PC-9 (cell line): ENCODE measurements at regions not wholly inside any gene's neighbourhood (a gene's known extent, or its start where the extent isn't known, plus 50 kb on each side); places are given as distances from the start of the nearest gene placed in this dataset.

Source experiments
- BruUV-seq: library from RNA; stranded (reverse); fragments of 400-500 nt; replicated peaks from 2 replicates; lab custom pipeline; 2021; lab: Mats Ljungman, UMichigan
- CTCF ChIA-PET: fragments of 300-600 bp; sonication (Branson Sonifier 250); formaldehyde crosslinking; loops from one replicate; lab custom pipeline; 2022; ENCODE audit warnings: antibody characterized with exemption; lab: Charles Lee
- POLR2A ChIA-PET: fragments of 300-600 bp; sonication (Branson Sonifier 250); formaldehyde crosslinking; loops from one replicate; lab custom pipeline; 2022; ENCODE audit warnings: antibody characterized with exemption; ENCODE audit not compliant: unreplicated experiment; lab: Charles Lee
- DNase-seq, 2 experiments: peaks; one replicate each; pipeline versions ENCODE4 v3.0.0 to v3.0.0-alpha.2; 2015 to 2022; ENCODE audit warnings: mixed read lengths in 1 of 2
- H2AFZ ChIP-seq: fragments of 200-600 bp; sonication (generic); 2 replicates; pipeline ENCODE4 v1.8.1; 2017; ENCODE audit warnings: antibody characterized with exemption
- H3F3A ChIP-seq: fragments of 200-600 bp; sonication (generic); 2 replicates; pipeline ENCODE4 v1.8.1; 2017; ENCODE audit warnings: antibody characterized with exemption, mild to moderate bottlenecking, low read depth; ENCODE audit not compliant: insufficient read depth
- H3K27ac ChIP-seq: fragments of 200-600 bp; sonication (generic); 2 replicates; pipeline ENCODE4 v1.6.1; 2016; ENCODE audit warnings: mixed run types
- H3K27me3 ChIP-seq: fragments of 200-600 bp; sonication (generic); 2 replicates; pipeline ENCODE4 v1.6.1; 2016; ENCODE audit warnings: low read depth, mixed run types; ENCODE audit not compliant: insufficient read depth
- H3K36me3 ChIP-seq: fragments of 200-600 bp; sonication (generic); 2 replicates; pipeline ENCODE4 v1.6.1; 2016; ENCODE audit warnings: low read depth, mixed run types
- H3K4me1 ChIP-seq: fragments of 200-600 bp; sonication (generic); replicated peaks from 2 replicates; pipeline ENCODE4 v1.6.1; 2016; ENCODE audit warnings: mixed run types; ENCODE audit not compliant: insufficient read depth
- H3K4me2 ChIP-seq: fragments of 200-600 bp; sonication (generic); 2 replicates; pipeline ENCODE4 v1.6.1; 2017; ENCODE audit warnings: mixed run types
- H3K4me3 ChIP-seq: fragments of 200-600 bp; sonication (generic); 2 replicates; pipeline ENCODE4 v1.6.1; 2016; ENCODE audit warnings: mixed run types
- H3K79me2 ChIP-seq: fragments of 200-600 bp; sonication (generic); 2 replicates; pipeline ENCODE4 v1.6.1; 2017; ENCODE audit warnings: low read depth, mixed run types
- H3K9me2 ChIP-seq: fragments of 200-600 bp; sonication (generic); 2 replicates; pipeline ENCODE4 v1.8.1; 2017; ENCODE audit warnings: mild to moderate bottlenecking; ENCODE audit not compliant: insufficient read depth
- H3K9me3 ChIP-seq: fragments of 200-600 bp; sonication (generic); 2 replicates; pipeline ENCODE4 v1.8.1; 2016; ENCODE audit warnings: low read depth; ENCODE audit not compliant: insufficient read depth
- H4K20me1 ChIP-seq: fragments of 200-600 bp; sonication (generic); 2 replicates; pipeline ENCODE4 v1.8.1; 2017; ENCODE audit not compliant: insufficient read depth
- EZH2 ChIP-seq: fragments of 200-600 bp; sonication (generic); IDR thresholded peaks from 2 replicates; pipeline ENCODE4 v1.8.0; 2017; ENCODE audit warnings: antibody characterized with exemption, low read depth
- intact Hi-C: fragments of 100-400 bp; cut with micrococcal nuclease; formaldehyde crosslinking; loops from one replicate; pipeline ENCODE4 v1.10.0; 2022; ENCODE audit not compliant: unreplicated experiment
- TF ChIP-seq, protein P1 (sequence below): fragments of 200-600 bp; sonication (generic); conservative IDR thresholded peaks from 2 replicates; pipeline ENCODE4 v1.6.1; 2017; ENCODE audit warnings: mixed run types, antibody characterized with exemption, mild to moderate bottlenecking, moderate library complexity

DNA sequence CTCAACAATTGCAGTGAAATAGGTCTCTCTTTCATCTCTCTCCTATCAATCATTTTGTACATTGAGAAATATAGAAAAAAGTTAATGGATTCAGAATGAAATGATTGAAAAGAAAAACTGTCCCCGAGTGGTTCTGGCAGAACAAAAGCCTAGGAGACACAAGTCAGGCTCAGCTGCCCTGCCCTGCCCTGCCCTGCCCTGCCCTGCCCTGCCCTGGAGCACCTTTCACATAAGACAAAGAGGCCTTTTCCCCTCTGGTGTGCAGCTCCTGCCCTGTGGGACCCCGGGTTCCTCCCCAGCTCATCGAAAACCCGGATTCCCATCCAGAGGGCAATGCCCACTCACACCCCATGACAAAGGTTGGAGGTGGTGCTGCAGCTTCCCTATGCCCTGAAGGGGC lies 94.7 kb downstream of the TEX26 start:
- Histone ChIP-seq H4K20me1 (no peaks in the 10 kb centered on the region), H3K9me2 (no peaks in the 10 kb centered on the region), H3K27me3 (peaks cover 13% of the 10 kb centered on the region; the same call in 1 of the 2 replicates), H2AFZ (no peak overlapping the region), H3K4me1 (no peaks in the 10 kb centered on the region), H3K36me3 (no peaks in the 10 kb centered on the region), H3K79me2 (no peaks in the 10 kb centered on the region), H3F3A (no peaks in the 10 kb centered on the region), H3K4me3 (no peak overlapping the region), H3K9me3 (no peaks in the 10 kb centered on the region), H3K4me2 (no peak overlapping the region), H3K27ac (no peak overlapping the region)
- ChIA-PET POLR2A (no interaction called here), CTCF (no interaction called here)
- BruUV-seq, result no TSS peak
- intact Hi-C loops, result no loop called here
- no peak for DNase-seq
- no peak for TF ChIP-seq EZH2
- TF ChIP-seq, protein P1, sequence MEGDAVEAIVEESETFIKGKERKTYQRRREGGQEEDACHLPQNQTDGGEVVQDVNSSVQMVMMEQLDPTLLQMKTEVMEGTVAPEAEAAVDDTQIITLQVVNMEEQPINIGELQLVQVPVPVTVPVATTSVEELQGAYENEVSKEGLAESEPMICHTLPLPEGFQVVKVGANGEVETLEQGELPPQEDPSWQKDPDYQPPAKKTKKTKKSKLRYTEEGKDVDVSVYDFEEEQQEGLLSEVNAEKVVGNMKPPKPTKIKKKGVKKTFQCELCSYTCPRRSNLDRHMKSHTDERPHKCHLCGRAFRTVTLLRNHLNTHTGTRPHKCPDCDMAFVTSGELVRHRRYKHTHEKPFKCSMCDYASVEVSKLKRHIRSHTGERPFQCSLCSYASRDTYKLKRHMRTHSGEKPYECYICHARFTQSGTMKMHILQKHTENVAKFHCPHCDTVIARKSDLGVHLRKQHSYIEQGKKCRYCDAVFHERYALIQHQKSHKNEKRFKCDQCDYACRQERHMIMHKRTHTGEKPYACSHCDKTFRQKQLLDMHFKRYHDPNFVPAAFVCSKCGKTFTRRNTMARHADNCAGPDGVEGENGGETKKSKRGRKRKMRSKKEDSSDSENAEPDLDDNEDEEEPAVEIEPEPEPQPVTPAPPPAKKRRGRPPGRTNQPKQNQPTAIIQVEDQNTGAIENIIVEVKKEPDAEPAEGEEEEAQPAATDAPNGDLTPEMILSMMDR, result no peak
